GM18909 (cell line): ENCODE measurements at regions not wholly inside any gene's neighbourhood (a gene's known extent, or its start where the extent isn't known, plus 50 kb on each side); places are given as distances from the start of the nearest gene placed in this dataset.
"Not testable (repeated sequence)": the region's sequence is repeated elsewhere in the genome, so short reads cannot be mapped to it uniquely, and the experiment has no call there.

Experiments used
- ATAC-seq: cut with Tn5 transposase; IDR thresholded peaks from one replicate; pipeline ENCODE4 v1.9.1; 2021; ENCODE audit warnings: mild to moderate bottlenecking; ENCODE audit not compliant: unreplicated experiment, poor library complexity

DNA sequence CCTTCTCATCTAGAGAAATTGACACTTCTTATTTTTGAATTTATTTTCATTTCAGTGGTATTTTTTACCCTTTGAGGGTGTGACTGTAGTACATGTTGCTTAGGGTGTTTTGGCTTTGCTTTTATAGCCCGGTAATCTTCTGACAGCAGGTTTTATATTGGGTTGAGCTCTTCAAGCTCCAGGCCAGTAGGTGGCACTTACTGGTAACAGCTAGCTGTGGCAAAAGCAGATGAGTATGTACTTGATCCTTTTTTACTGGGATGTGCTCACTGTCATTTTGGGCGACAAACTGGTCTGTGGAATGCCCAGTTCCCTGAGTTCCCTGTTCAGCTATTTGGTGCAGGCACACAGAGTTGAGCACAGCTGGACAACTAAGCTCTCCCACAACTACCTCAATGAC, 916.2 kb upstream of the B3GALT2 start:
- ATAC-seq = no peak

DNA sequence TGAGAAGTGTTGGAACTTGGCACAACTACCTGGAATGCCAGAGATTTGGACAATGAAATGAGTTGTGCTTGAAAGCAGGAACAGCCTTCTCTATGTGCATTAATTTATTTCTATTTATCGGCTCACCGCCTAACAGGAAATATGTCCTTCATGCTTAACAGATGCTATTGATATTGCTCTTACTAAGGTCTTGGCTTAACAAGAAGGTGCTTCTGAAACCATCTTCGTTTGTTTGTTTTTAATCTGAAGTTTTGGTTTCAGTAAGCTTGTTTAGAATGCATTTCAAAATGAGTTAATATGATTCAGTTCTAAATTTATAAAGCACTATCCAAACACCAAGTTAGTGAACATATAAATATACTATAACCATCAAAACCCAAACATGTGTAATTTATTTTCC, 898.3 kb upstream of the B3GALT2 start:
- ATAC-seq = no peak

DNA sequence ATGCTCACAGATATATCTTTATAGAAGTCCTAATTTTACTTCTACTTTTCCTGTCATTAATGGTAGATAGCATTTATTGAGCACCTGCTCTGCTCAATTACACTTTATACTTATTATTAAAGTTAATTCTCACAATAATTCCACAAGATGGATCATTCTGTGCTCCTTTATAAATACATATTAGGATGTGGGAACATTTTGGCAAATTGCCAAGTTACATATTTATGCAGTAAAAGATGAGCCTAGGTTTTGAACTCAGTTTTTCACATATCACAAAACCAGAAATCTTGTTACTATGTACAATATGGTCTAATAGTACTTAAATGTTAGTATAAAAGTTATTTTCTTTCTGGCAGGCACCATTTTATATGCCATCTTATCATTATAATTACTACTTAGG, 895.0 kb upstream of the B3GALT2 start:
- no peak for ATAC-seq

DNA sequence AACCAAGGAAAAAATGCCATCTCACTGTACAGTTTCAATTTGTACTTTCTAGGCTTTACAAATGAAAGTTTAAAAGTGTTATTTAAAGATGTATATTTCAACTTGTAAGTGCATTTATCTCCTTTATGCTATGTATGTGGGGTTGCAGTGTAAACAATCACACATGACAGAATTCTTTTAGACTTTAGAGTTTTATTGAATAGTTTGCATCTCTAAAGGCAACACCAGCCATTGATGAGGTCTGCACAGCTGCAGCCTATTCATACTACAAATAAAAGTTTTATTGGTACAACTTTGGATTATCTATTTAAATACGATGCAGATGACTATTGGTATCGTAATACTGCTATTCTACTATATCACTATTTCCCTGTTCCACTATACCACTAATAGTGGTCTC, 894.4 kb upstream of the B3GALT2 start:
- no peak for ATAC-seq

GRCh38 chr1:194078765-194079164, 892.4 kb upstream of the B3GALT2 start:
- peak; percentile 75 for ATAC-seq

GRCh38 chr1:194076646-194077045, 890.2 kb upstream of the B3GALT2 start:
- ATAC-seq = no peak

GRCh38 chr1:194073833-194074232, 887.4 kb upstream of the B3GALT2 start:
- no peak for ATAC-seq

DNA sequence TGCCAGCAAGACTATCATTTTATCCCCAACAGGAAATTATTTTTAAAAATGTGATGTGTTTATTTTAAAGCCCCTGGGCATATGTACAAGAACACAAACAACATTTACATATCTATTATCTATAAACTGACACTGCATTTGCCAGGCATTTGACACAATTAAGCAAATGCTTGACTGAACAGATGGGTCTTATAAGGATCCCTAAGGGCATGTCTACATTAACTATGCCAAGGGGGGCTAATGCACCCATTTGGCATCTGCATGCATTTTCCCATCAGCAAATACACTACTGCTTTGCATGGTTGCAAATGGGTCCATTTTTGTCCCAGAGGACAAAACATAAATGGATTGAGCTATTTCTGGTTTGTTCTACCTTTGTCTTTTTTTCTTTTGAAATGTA, 884.8 kb upstream of the B3GALT2 start:
- no peak for ATAC-seq

DNA sequence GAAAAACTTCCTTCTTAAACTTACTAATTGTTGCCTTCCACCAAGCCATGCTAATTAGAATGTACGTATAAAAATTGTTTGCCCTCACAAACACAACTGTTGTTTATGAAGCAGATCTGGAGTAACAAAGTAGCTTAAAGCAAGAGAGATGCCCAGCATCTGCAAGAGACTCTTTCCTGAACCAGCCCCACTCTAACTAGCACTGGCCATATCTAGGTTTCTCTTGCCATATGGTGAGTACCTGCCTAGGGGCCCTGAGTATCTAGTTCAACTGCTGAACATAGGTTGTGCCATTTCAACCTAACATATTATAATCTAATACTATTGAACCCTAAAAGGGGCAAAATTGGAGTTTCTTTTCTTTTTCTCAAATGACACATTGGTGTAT, 883.4 kb upstream of the B3GALT2 start:
- ATAC-seq = no peak

- ATAC-seq = no peak
These were observed 882.9 kb upstream of the B3GALT2 start for GRCh38 chr1:194069168-194069830.

DNA sequence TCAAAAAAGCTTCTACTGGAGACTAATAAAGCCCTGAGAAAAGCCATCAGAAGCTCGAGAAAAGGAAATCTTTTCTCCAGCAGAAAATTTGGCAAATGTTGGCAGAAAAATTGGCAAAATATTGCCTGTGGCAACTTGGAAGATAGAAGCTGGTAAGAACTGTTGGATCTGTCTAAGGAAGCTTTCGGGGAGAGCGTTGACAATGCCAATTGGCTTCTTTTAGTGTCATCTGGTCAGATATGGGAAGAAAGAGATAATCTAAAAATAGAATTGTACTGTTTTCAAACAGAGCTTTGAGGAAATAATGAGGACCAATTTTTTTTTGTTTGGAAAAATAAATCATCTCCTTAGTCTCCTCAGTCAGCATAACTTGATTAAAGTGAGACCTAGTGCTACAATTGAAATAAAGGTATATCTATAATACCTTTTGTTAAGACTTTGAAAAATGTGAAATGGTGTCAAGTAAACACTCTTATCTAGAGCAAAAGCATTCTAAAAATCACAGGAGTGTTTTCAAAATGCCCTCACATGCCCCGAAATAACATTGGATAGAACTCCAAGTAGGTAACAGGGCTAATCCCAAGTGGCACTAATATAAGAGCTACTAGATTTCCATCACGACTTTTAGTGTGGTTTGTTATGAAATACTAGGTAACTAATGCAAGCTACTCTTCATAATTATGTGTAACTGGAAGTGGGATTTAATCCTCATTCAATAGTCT, 882.2 kb upstream of the B3GALT2 start:
- ATAC-seq = no peak

DNA sequence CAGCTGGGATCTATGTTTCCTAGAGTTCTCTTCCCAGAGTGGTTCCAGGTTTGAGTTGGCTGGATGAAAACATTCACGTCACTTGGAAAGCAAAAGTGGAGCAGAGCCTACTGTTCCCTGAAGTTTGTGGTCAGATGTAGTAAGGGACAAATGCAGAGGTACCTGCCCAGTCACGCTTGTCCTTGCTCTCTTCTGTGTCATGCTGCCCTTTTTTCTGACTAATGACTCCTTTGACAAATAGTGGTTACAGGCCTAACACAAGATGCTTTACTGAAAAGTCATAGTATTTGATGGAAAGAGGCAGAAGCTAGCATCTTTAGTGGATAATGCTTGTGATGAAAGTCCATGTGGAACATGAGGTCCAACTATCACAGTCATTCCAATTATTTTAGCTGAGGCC, 881.4 kb upstream of the B3GALT2 start:
- no peak for ATAC-seq

DNA sequence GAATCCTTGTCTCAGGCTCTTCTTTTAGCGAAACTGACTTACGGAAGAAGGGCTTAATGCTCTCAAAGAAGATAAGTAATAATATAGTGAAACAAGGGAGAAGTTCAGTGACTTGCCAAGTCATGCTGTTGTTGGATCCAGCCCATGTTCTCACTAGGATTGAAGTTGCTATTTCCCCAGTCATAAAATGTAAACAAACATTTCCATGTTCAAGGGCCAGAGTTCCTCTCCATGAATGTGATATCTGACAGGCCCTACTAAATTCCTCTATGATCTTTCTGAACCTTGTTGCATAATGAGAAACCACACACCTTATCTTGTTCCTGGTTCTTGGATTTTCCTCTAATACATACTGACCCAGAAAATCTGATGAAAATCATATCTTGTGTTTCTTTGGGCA, 876.5 kb upstream of the B3GALT2 start:
- ATAC-seq = no peak

DNA sequence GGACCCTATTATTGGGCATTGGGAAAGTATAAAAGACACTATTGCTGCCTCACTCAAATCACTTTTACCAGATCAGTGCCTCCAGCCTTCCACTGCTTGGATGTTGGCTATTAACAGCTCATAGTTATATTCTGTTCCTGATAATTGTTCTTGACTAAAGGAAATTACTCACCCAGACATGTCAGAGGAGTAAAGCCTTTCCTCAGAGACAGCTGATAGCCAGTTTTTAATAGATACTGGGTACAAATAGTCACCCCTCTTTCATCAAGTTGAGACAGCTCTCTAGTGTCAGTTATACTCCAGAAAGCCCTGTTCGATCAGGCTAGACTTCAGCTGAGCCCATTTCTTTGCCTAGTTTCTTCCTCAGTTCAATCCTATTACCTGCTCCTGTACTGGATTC, 876.1 kb upstream of the B3GALT2 start:
- no peak for ATAC-seq

- ATAC-seq = no peak
These were observed 874.1 kb upstream of the B3GALT2 start for GRCh38 chr1:194060481-194060880.

DNA sequence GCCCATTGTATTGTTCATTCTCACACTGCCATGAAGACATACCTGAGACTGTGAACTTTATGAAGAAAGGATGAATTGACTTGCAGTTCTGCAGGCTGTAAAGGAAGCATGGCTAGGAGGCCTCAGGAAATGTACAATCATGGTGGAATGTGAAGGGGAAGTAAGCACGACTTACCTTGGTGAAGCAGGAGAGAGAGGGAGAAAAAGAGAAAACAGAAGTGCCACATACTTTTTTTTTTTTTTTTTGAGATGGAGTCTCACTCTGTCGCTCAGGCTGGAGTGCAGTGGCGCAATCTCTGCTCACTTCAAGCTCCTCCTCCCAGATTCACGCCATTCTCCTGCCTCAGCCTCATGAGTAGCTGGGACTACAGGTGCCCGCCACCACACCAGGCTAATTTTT, 871.9 kb upstream of the B3GALT2 start:
- ATAC-seq = not testable (repeated sequence)

- ATAC-seq = no peak
These were observed 869.8 kb upstream of the B3GALT2 start for GRCh38 chr1:194056169-194056568.

DNA sequence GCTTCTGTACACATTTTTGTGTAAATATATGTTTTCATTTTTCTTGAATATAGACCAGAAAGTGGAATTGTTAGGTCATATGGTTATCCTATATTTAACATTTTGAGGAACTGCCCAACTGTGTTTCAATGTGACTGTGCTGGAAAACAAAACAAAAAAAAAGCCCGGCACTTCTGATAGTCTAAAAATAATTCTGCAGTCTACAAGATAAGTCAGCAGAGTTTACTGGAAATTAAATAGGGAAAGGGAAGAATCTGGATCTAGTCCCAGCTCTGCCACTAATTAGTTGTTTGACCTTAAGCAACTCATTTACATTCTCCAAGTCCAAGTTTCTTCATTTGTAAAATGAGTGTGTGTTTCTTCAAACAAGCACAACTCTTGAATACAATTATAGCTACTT, 869.1 kb upstream of the B3GALT2 start:
- no peak for ATAC-seq

GRCh38 chr1:194052514-194053338, 866.3 kb upstream of the B3GALT2 start:
- ATAC-seq = peak; percentile 70

GRCh38 chr1:194047921-194048320, 861.5 kb upstream of the B3GALT2 start:
- no peak for ATAC-seq

DNA sequence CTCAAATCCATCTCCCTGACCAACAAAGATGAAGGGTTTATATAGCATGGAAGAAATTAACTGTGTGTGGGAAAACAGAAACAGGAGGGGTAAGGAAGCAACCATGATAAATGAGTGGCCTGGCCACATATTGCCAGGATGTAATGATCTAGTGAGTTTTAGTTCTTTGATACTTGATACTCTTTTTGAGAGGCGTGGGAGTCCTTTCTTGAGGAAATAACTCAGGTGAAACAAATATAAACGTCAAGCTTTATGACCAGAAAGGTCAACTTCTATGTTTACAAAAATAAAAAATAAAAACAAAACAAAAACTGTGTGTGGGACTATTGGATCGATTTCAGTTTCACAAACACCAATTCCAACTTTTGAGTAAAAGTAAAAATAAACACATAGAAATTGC, 860.8 kb upstream of the B3GALT2 start:
- ATAC-seq = no peak
